C4-2B (cell line): ENCODE measurements at regions not wholly inside any gene's neighbourhood (a gene's known extent, or its start where the extent isn't known, plus 50 kb on each side); places are given as distances from the start of the nearest gene placed in this dataset.

ENCODE experiments used
- ZFX ChIP-seq: fragments of 450-650 bp; IDR thresholded peaks from 2 replicates; pipeline ENCODE4 v1.6.1; 2017
- TF ChIP-seq, protein P1 (sequence below): fragments of 450-650 bp; conservative IDR thresholded peaks from 2 replicates; pipeline ENCODE4 v1.5.1; 2017; ENCODE audit warnings: mild to moderate bottlenecking

DNA sequence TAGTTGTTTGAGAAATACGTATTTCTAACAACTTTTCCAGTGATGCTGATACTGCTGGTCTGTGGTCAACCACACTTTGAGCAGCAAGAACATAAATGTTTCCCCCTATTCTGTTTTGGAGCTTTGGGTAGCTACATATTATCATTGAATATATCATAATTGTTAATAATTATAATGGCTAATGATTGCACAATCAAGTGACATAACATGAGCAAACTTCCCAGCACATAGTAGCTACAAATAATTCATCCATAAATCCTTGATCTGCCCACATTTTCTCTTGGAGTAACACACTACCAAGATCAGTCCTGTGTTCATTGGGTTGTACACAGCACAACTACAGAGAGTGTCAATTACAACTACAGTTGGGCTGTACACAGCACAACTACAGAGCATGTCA, 436.3 kb upstream of the MAGEB18 start:
- TF ChIP-seq, protein P1, sequence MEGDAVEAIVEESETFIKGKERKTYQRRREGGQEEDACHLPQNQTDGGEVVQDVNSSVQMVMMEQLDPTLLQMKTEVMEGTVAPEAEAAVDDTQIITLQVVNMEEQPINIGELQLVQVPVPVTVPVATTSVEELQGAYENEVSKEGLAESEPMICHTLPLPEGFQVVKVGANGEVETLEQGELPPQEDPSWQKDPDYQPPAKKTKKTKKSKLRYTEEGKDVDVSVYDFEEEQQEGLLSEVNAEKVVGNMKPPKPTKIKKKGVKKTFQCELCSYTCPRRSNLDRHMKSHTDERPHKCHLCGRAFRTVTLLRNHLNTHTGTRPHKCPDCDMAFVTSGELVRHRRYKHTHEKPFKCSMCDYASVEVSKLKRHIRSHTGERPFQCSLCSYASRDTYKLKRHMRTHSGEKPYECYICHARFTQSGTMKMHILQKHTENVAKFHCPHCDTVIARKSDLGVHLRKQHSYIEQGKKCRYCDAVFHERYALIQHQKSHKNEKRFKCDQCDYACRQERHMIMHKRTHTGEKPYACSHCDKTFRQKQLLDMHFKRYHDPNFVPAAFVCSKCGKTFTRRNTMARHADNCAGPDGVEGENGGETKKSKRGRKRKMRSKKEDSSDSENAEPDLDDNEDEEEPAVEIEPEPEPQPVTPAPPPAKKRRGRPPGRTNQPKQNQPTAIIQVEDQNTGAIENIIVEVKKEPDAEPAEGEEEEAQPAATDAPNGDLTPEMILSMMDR, result no peak
- no peak for TF ChIP-seq ZFX
